NCI-H2196 (cell line): ENCODE measurements at regions not wholly inside any gene's neighbourhood (a gene's known extent, or its start where the extent isn't known, plus 50 kb on each side); places are given as distances from the start of the nearest gene placed in this dataset.
"Not testable (repeated sequence)": the region's sequence is repeated elsewhere in the genome, so short reads cannot be mapped to it uniquely, and the experiment has no call there.

Source experiments
- DNase-seq: peaks from one replicate; lab custom pipeline; 2025; ENCODE audit not compliant: unreplicated experiment; lab: John Stamatoyannopoulos, UW

GRCh38 chr3:95567346-95567745 lies 1247.0 kb upstream of the EPHA6 start:
- no peak for DNase-seq

- DNase-seq = no peak
Observed at GRCh38 chr3:95586754-95587153, 1227.6 kb upstream of the EPHA6 start.

DNA sequence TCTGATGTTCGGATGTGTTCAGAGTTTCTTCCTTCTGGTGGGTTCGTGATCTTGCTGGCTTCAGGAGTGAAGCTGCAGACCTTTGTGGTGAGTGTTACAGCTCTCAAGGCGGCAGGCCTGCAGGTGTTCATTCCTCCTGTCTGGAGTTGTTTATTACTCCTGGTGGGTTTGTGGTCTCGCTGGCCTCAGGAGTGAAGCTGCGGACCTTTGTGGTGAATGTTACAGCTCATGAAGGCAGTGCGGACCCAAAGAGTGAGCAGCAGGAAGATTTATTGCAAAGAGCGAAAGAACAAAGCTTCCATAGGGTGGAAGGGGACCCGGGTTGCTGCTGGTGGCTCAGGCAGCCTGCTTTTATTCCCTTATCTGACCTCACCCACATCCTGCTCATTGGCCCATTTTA lies 1226.8 kb upstream of the EPHA6 start:
- not testable (repeated sequence) for DNase-seq

- no peak for DNase-seq
Observed at GRCh38 chr3:95588473-95588872, 1225.9 kb upstream of the EPHA6 start.

- DNase-seq = no peak
Observed at GRCh38 chr3:95595416-95596075, 1218.8 kb upstream of the EPHA6 start.

GRCh38 chr3:95607926-95608325 lies 1206.5 kb upstream of the EPHA6 start:
- no peak for DNase-seq

GRCh38 chr3:95609411-95609810 lies 1205.0 kb upstream of the EPHA6 start:
- no peak for DNase-seq

GRCh38 chr3:95612611-95613010 lies 1201.8 kb upstream of the EPHA6 start:
- DNase-seq = no peak

DNA sequence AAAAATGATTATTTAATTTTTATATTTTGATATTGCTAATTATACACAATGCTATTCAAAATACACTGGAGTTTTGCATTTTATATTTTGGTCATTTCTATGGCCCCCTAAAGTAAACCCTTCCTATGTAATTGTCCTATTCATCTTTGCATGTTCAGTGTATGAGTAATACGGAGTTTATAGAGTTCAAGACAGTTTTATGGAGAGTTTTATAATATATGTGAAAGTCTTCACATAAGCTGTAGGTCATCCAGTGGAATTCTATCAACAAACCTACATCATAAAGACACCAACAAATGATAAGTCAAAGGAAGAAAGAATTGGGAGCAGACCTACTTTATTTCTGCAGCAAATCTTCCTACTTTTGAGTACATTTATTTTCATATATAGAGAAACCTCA lies 1200.4 kb upstream of the EPHA6 start:
- DNase-seq = no peak

- no peak for DNase-seq
Observed at GRCh38 chr3:95615592-95616310, 1198.6 kb upstream of the EPHA6 start.

DNA sequence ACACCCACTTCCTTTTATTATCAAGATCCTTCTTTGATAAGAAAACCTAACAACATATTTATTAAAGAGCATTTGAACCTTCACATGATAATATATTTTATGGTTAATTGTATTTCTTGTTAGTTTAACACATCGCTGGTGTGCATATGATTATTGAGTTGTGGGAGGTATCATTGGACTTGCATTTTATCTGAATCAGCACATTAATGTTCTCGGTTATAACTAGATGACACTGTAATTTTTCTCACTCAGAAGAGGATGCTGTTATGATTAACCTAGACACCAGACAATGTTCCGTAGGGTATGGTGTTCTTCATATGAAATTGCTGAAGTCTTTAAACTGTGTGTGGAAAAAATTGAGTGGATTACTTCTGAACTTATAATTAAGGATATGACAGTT lies 1188.3 kb upstream of the EPHA6 start:
- no peak for DNase-seq

- no peak for DNase-seq
Observed at GRCh38 chr3:95627293-95627692, 1187.1 kb upstream of the EPHA6 start.

GRCh38 chr3:95627697-95628096 lies 1186.7 kb upstream of the EPHA6 start:
- DNase-seq = no peak

GRCh38 chr3:95629802-95630201 lies 1184.6 kb upstream of the EPHA6 start:
- DNase-seq = no peak

DNA sequence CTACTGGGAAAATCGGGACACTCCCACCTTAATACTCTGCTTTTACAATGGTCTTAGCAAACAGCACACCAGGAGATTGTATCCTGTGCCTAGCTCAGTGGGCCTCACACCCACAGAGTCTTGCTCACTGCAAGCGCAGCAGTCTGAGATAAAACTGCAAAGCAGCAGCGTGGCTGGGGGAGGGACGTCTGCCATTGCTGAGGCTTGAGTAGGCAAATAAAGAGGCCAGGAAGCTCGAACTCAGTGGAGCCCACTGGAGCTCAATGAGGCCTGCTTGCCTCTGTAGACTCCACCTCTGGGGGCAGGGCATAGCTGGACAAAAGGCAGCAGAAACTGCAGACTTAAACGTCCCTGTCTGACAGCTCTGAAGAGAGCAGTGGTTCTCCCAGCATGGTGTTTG lies 1169.1 kb upstream of the EPHA6 start:
- DNase-seq = no peak

GRCh38 chr3:95654570-95655362 lies 1159.6 kb upstream of the EPHA6 start:
- no peak for DNase-seq

- DNase-seq = no peak
Observed at GRCh38 chr3:95655363-95655986, 1158.9 kb upstream of the EPHA6 start.

- no peak for DNase-seq
Observed at GRCh38 chr3:95670765-95671164, 1143.6 kb upstream of the EPHA6 start.

GRCh38 chr3:95673215-95673614 lies 1141.2 kb upstream of the EPHA6 start:
- DNase-seq = no peak

DNA sequence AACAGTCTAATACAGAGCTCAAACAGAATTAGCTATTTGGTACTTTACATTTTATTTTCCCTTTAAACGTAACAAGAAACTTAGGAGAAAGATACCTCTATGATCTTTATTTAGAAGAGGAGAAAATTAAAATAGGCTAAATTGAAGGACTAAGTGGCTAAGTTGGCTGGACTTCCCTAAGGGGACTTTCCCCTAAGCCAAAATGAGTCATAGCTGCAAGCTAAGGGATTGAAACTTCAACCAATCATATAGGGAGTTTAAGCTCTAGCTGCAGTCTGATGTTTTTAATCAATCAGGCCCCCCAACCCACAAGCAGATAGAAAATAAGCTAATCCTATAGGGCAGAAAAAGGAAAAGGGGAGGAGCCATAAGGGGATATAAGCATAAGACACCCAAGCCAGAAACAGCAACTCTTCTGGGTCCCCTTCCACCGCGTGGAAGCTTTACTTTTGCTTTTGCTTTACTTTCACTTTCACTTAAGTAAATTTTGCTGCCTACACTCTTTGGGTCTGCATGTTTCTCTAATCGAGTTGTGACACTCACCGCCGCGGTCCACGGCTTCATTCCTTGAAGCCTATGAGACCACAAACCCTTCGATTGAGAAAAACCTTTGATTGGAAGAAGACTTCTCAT lies 1108.5 kb upstream of the EPHA6 start:
- no peak for DNase-seq

GRCh38 chr3:95707268-95707667 lies 1107.1 kb upstream of the EPHA6 start:
- DNase-seq = no peak
